Body of pancreas (tissue), 4 donors: ENCODE measurements at regions not wholly inside any gene's neighbourhood (a gene's known extent, or its start where the extent isn't known, plus 50 kb on each side); places are given as distances from the start of the nearest gene placed in this dataset.

ENCODE experiments used
- CTCF ChIP-seq, 7 experiments: fragments of 450-650 bp in 4 of 7; fragments of 200-600 bp in 3 of 7; sonication (generic) in 3 of 7; IDR thresholded peaks; one replicate each; pipeline ENCODE4 v1.5.1; 2016 to 2019; ENCODE audit warnings: antibody characterized with exemption in 7 of 7
- POLR2A ChIP-seq, 3 donors: fragments of 450-650 bp; IDR thresholded peaks; one replicate each; pipeline ENCODE4 v1.6.1; 2016; ENCODE audit warnings: antibody characterized with exemption in 3 of 3, mild to moderate bottlenecking in 2 of 3

GRCh38 chr12:24507827-24508226 is 441.1 kb downstream of the BCAT1 start:
- TF ChIP-seq POLR2A (IDR thresholded peaks at IDR 0.05) (no peak), CTCF (IDR thresholded peaks at IDR 0.05) (no peak)
